NB4 (cell line): ENCODE measurements at regions not wholly inside any gene's neighbourhood (a gene's known extent, or its start where the extent isn't known, plus 50 kb on each side); places are given as distances from the start of the nearest gene placed in this dataset.
A peak's percentile ranks its signal among the peaks of the same experiment; 100 is the strongest.

Experiments used
- MYC ChIP-seq: IDR thresholded peaks from 2 replicates; pipeline ENCODE4 v1.6.1; 2011; ENCODE audit warnings: low read depth, low read length
- POLR2A ChIP-seq: IDR thresholded peaks from 2 replicates; pipeline ENCODE4 v1.6.1; 2011; ENCODE audit warnings: mild to moderate bottlenecking; ENCODE audit not compliant: insufficient read length; ENCODE audit errors: extremely low read depth
- TF ChIP-seq, protein P1 (sequence below): IDR thresholded peaks from one replicate; pipeline ENCODE4 v1.5.1; 2012; ENCODE audit warnings: low read depth, low read length

DNA sequence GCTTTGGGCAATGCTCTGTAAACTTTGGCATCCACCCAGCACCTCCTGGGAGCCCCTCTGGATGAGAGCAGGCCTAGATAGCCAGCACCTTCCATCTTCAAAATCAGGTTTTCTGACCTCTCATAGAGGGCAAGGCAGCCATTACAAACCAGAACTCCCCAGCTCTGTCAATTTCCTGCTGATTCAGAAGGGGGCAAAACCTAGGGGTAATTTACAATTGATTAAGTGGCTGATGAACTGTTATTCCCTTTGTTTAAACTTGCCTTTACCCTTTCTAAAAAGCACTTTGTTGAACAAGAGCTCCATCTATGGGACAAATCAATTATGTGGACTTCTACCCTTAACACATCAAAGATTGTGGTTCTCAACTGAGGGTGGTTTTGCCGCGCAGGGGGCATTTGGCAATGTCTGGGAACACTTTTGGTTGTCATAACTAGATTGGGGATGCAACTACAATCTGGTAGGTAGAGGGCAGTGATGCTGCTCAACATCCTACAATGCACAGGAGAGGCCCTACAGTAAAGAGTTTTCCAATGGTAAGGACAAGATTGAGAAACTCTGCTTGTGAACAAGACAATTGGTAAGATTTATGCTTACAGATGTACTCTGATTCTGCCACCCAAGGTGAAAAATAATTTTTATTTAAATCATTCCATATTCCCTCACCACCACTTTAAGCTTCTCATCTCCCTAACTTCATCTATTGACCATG, 184.1 kb downstream of the MARCHF11 start:
- no peak for TF ChIP-seq POLR2A
- no peak for TF ChIP-seq MYC
- TF ChIP-seq, protein P1, sequence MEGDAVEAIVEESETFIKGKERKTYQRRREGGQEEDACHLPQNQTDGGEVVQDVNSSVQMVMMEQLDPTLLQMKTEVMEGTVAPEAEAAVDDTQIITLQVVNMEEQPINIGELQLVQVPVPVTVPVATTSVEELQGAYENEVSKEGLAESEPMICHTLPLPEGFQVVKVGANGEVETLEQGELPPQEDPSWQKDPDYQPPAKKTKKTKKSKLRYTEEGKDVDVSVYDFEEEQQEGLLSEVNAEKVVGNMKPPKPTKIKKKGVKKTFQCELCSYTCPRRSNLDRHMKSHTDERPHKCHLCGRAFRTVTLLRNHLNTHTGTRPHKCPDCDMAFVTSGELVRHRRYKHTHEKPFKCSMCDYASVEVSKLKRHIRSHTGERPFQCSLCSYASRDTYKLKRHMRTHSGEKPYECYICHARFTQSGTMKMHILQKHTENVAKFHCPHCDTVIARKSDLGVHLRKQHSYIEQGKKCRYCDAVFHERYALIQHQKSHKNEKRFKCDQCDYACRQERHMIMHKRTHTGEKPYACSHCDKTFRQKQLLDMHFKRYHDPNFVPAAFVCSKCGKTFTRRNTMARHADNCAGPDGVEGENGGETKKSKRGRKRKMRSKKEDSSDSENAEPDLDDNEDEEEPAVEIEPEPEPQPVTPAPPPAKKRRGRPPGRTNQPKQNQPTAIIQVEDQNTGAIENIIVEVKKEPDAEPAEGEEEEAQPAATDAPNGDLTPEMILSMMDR = peak; percentile 38
